Fibroblast of pulmonary artery (primary cell): ENCODE measurements at regions not wholly inside any gene's neighbourhood (a gene's known extent, or its start where the extent isn't known, plus 50 kb on each side); places are given as distances from the start of the nearest gene placed in this dataset.

ENCODE experiments used
- DNase-seq: peaks from one replicate; pipeline ENCODE4 v3.0.0-alpha.2; 2010; ENCODE audit warnings: low read depth
- H3K4me3 ChIP-seq: replicated peaks from 2 replicates; pipeline ENCODE4 v1.5.1; 2011; ENCODE audit warnings: low read depth, mild to moderate bottlenecking, control low read depth, low read length, moderate library complexity
- CTCF ChIP-seq: IDR thresholded peaks from 2 replicates; pipeline ENCODE4 v1.5.1; 2011; ENCODE audit warnings: mild to moderate bottlenecking, control low read depth, low read length, inconsistent platforms; ENCODE audit errors: missing control alignments

GRCh38 chr1:81606656-81607055 lies 194.1 kb upstream of the ADGRL2 start:
- TF ChIP-seq CTCF, result no peak
- no peak overlapping the region for H3K4me3 ChIP-seq
- DNase-seq, result no peak

- no peak for DNase-seq
- TF ChIP-seq CTCF, result no peak
- no peak overlapping the region for H3K4me3 ChIP-seq
Measured at GRCh38 chr1:81605023-81605422, 195.7 kb upstream of the ADGRL2 start.

- no peak overlapping the region for H3K4me3 ChIP-seq
- TF ChIP-seq CTCF, result no peak
- DNase-seq, result no peak
Measured at GRCh38 chr1:81600878-81601622, 199.7 kb upstream of the ADGRL2 start.

GRCh38 chr1:81600363-81600762 lies 200.4 kb upstream of the ADGRL2 start:
- no peak for DNase-seq
- no peak for TF ChIP-seq CTCF

GRCh38 chr1:81598623-81599022 lies 202.1 kb upstream of the ADGRL2 start:
- no peak for TF ChIP-seq CTCF
- DNase-seq, result no peak
- H3K4me3 ChIP-seq, result no peak overlapping the region

More at GRCh38 chr1:81600363-81600762, 200.4 kb upstream of the ADGRL2 start:
- H3K4me3 ChIP-seq, result no peak overlapping the region

GRCh38 chr1:81597720-81598426 lies 202.9 kb upstream of the ADGRL2 start:
- DNase-seq, result no peak
- H3K4me3 ChIP-seq, result no peak overlapping the region
- no peak for TF ChIP-seq CTCF

- no peak for TF ChIP-seq CTCF
- no peak for DNase-seq
- no peak overlapping the region for H3K4me3 ChIP-seq
Measured at GRCh38 chr1:81596341-81596740, 204.4 kb upstream of the ADGRL2 start.
